Esophagus muscularis mucosa (tissue), 4 donors: ENCODE measurements at regions not wholly inside any gene's neighbourhood (a gene's known extent, or its start where the extent isn't known, plus 50 kb on each side); places are given as distances from the start of the nearest gene placed in this dataset.

Experiments used
- DNase-seq: peaks from one replicate; pipeline ENCODE4 v3.0.0-alpha.2; 2017; ENCODE audit errors: extremely low spot score
- H3K27ac ChIP-seq, 4 donors: fragments of 200-600 bp; sonication (generic); replicated peaks in 1 of 4; 1 replicate in 3 of 4; 2 replicates in 1 of 4; pipeline ENCODE4 v1.5.1; 2016 to 2019; ENCODE audit warnings: mild to moderate bottlenecking in 1 of 4
- H3K27me3 ChIP-seq, 4 donors: fragments of 200-600 bp; sonication (generic); one replicate each; pipeline versions ENCODE4 v1.5.1 to v1.6.0; 2016 to 2019
- H3K36me3 ChIP-seq, 4 donors: fragments of 200-600 bp; sonication (generic); one replicate each; pipeline ENCODE4 v1.5.1; 2016 to 2019
- H3K4me1 ChIP-seq, 4 donors: fragments of 200-600 bp; sonication (generic); one replicate each; pipeline ENCODE4 v1.5.1; 2016 to 2019
- H3K4me3 ChIP-seq, 4 donors: fragments of 200-600 bp; sonication (generic); 1 replicate in 2 of 4; 2 replicates in 2 of 4; pipeline ENCODE4 v1.5.1; 2016 to 2019; ENCODE audit warnings: mild to moderate bottlenecking in 4 of 4, moderate library complexity in 1 of 4
- H3K9me3 ChIP-seq, 4 donors: fragments of 200-600 bp; sonication (generic); 1 replicate in 3 of 4; 2 replicates in 1 of 4; pipeline ENCODE4 v1.5.1; 2016 to 2019
- EP300 ChIP-seq: sonication (generic); formaldehyde crosslinking; IDR thresholded peaks from one replicate; pipeline ENCODE4 v1.6.1; 2017; ENCODE audit warnings: antibody characterized with exemption
- POLR2A ChIP-seq: fragments of 450-650 bp; IDR thresholded peaks from one replicate; pipeline ENCODE4 v1.6.1; 2017; ENCODE audit warnings: antibody characterized with exemption, moderate library complexity, mild to moderate bottlenecking, low read depth
- POLR2AphosphoS5 ChIP-seq, 2 donors: sonication (generic); formaldehyde crosslinking; IDR thresholded peaks; one replicate each; pipeline ENCODE4 v1.6.1; 2017; ENCODE audit warnings: antibody characterized with exemption in 2 of 2
- WGBS: methylation state at CpG from one replicate; pipeline ENCODE4 v1.1.5; 2018; 5-methylcytosine and 5-hydroxymethylcytosine counted together
- intact Hi-C: fragments of 100-400 bp; cut with DNase I; formaldehyde crosslinking; loops from one replicate; pipeline ENCODE4 v1.15.1; 2023
- TF ChIP-seq, protein P1 (sequence below), 3 experiments: fragments of 200-600 bp in 2 of 3; fragments of 450-650 bp in 1 of 3; sonication (generic) in 2 of 3; IDR thresholded peaks; one replicate each; pipeline ENCODE4 v1.5.1; 2017 to 2019; ENCODE audit warnings: antibody characterized with exemption in 3 of 3, mild to moderate bottlenecking in 2 of 3, moderate library complexity in 1 of 3

DNA sequence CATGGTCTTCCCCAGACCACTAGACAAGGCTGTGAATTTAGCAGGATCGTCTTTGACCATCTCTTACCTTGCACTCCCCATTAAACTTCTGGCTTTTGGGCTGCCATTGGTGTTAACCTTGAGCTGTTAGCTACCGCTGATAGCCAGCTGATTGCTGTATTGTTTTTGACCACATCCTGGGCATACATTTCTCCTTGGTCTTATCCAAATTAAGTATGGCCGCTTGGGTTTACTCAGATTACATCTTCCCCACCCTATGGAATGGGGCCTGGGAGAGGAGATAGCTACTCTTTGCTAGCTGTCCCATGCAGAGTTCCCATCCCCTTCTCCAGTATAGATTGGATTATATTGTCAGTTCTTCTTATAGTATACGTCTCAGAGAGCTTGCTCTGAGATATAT lies 270.4 kb upstream of the ELAC2 start:
- no peak overlapping the region for H3K4me3 ChIP-seq
- WGBS = 78% methylated on average over 4 of the region's 4 CpGs
- H3K36me3 ChIP-seq = no peaks in the 10 kb centered on the region
- H3K4me1 ChIP-seq = no peaks in the 10 kb centered on the region
- DNase-seq = no peak
- H3K9me3 ChIP-seq = no peaks in the 10 kb centered on the region
- intact Hi-C loops = no loop called here
- H3K27ac ChIP-seq = no peak overlapping the region
- H3K27me3 ChIP-seq = no peaks in the 10 kb centered on the region
- no peak for TF ChIP-seq EP300
- TF ChIP-seq, protein P1, sequence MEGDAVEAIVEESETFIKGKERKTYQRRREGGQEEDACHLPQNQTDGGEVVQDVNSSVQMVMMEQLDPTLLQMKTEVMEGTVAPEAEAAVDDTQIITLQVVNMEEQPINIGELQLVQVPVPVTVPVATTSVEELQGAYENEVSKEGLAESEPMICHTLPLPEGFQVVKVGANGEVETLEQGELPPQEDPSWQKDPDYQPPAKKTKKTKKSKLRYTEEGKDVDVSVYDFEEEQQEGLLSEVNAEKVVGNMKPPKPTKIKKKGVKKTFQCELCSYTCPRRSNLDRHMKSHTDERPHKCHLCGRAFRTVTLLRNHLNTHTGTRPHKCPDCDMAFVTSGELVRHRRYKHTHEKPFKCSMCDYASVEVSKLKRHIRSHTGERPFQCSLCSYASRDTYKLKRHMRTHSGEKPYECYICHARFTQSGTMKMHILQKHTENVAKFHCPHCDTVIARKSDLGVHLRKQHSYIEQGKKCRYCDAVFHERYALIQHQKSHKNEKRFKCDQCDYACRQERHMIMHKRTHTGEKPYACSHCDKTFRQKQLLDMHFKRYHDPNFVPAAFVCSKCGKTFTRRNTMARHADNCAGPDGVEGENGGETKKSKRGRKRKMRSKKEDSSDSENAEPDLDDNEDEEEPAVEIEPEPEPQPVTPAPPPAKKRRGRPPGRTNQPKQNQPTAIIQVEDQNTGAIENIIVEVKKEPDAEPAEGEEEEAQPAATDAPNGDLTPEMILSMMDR (IDR thresholded peaks at IDR 0.05) = no peak
- TF ChIP-seq POLR2A = no peak
- no peak for TF ChIP-seq POLR2AphosphoS5 (IDR thresholded peaks at IDR 0.05)

DNA sequence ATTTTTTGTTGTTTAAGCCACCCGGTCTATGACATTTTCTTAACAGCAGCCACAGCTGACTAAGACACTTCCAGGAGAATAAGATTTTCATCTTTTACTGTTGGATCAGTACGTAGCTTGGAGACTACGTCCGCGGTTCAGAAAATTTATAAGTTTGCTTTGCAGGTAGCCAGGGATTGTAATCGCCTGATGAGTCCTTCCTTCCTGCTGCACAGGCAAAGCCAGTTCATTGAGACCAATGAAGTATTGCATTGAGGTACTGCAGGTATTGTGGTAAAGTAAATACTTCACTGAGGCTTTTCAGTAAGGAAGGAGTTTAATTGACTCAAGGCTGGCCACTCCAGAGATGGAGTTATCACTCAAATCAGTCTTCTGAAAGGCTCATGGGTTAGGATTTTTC lies 269.4 kb upstream of the ELAC2 start:
- Histone ChIP-seq H3K27me3 (no peaks in the 10 kb centered on the region), H3K4me3 (no peak overlapping the region), H3K36me3 (no peaks in the 10 kb centered on the region), H3K27ac (no peak overlapping the region), H3K9me3 (no peaks in the 10 kb centered on the region), H3K4me1 (no peaks in the 10 kb centered on the region)
- no peak for DNase-seq
- TF ChIP-seq EP300 = no peak
- no peak for TF ChIP-seq POLR2A
- TF ChIP-seq, protein P1 (IDR thresholded peaks at IDR 0.05) = no peak
- TF ChIP-seq POLR2AphosphoS5 (IDR thresholded peaks at IDR 0.05) = no peak
- WGBS = 90% methylated on average over 6 of the region's 6 CpGs
- intact Hi-C loops = no loop called here

DNA sequence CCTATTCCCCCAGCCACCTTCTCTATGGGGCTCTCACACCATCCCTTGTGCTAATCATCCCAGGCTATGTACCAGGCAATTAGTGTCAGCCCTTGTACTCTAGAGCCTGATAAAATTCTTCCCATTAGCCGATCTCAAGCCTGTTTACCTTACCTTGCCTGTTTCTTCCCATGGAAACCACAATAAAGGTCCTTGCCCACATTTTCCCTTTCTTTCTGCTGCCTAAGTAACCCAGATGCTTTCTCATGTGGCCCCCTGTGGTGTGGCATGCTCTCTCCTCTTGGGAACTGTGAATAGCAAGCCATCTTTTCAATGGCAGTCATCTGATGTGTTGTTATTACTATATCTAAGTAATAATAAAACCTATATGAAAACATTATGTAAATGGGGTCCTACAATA lies 265.8 kb upstream of the ELAC2 start:
- no peaks in the 10 kb centered on the region for H3K36me3 ChIP-seq
- no peak overlapping the region for H3K4me3 ChIP-seq
- H3K4me1 ChIP-seq = no peaks in the 10 kb centered on the region
- H3K9me3 ChIP-seq = no peaks in the 10 kb centered on the region
- TF ChIP-seq POLR2A = no peak
- TF ChIP-seq, protein P1 (IDR thresholded peaks at IDR 0.05) = no peak
- no peak for TF ChIP-seq EP300
- no peak for TF ChIP-seq POLR2AphosphoS5 (IDR thresholded peaks at IDR 0.05)
- intact Hi-C loops = no loop called here
- H3K27me3 ChIP-seq = no peaks in the 10 kb centered on the region
- 65% methylated on average over 1 of the region's 1 CpG for WGBS
- no peak overlapping the region for H3K27ac ChIP-seq
- DNase-seq = no peak

DNA sequence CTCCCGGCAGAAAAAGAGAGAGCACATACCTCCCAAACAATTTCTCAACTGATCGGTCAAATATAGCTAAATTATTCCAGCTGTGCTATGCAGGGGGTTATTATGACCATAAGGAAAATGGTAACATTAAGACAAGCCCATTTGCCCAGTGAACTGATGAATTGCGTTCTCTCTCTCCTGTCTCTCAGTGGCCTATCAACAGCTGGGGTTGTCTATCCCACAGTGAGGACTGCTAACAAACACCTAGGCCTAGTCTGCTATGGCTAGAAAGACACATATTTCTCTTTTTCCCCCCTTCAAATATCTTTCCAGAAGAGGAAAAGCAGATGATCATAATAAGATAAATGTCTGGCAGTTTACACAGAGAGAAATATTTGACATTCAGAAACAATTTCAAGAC lies 263.8 kb upstream of the ELAC2 start:
- Histone ChIP-seq H3K36me3 (no peaks in the 10 kb centered on the region), H3K27ac (no peak overlapping the region), H3K9me3 (no peaks in the 10 kb centered on the region), H3K4me3 (no peak overlapping the region), H3K27me3 (no peaks in the 10 kb centered on the region), H3K4me1 (no peaks in the 10 kb centered on the region)
- intact Hi-C loops = no loop called here
- WGBS = 75% methylated on average over 3 of the region's 3 CpGs
- TF ChIP-seq, protein P1 (IDR thresholded peaks at IDR 0.05) = no peak
- TF ChIP-seq POLR2AphosphoS5 (IDR thresholded peaks at IDR 0.05) (no peak), EP300 (no peak), POLR2A (no peak)
- no peak for DNase-seq

DNA sequence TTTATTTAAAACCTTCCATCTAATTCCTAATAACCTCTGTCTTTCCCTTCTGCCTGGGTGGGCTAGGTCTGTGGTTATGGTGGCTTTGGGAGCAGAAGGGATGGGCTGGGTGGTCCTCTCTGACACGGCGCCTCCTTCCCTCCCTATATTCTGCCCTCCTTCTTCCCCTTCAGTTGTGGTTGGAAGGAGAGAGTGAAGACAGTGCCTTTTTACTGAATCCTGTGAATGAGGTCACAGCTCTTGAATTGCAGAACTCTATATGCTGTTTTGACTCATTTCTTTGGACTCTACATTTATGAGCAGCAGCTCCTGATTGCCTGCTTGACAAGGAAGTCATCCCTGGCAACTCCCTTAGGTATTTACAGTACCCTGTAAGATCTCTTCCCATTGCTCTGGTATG lies 256.0 kb upstream of the ELAC2 start:
- 39% methylated on average over 2 of the region's 2 CpGs for WGBS
- TF ChIP-seq EP300 (no peak), POLR2A (no peak), POLR2AphosphoS5 (IDR thresholded peaks at IDR 0.05) (no peak)
- TF ChIP-seq, protein P1 (IDR thresholded peaks at IDR 0.05) = no peak

More for the DNA sequence above, 256.0 kb upstream of the ELAC2 start:
- Histone ChIP-seq H3K36me3 (no peaks in the 10 kb centered on the region), H3K9me3 (no peaks in the 10 kb centered on the region), H3K4me3 (no peak overlapping the region), H3K27ac (no peak overlapping the region), H3K4me1 (no peaks in the 10 kb centered on the region), H3K27me3 (peaks cover 0 to 15% (median 0%) of the 10 kb centered on the region in 4 donors)
- DNase-seq = no peak
- intact Hi-C loops = no loop called here
